GM18951 (cell line): ENCODE measurements at regions not wholly inside any gene's neighbourhood (a gene's known extent, or its start where the extent isn't known, plus 50 kb on each side); places are given as distances from the start of the nearest gene placed in this dataset.

Experiments
- POLR2A ChIP-seq: IDR thresholded peaks from 4 replicates; pipeline ENCODE4 v1.6.1; 2011; ENCODE audit warnings: mild to moderate bottlenecking; ENCODE audit not compliant: insufficient read length, insufficient read depth; ENCODE audit errors: extremely low read depth
- in situ Hi-C: fragments of 300-500 bp; cut with MboI; formaldehyde crosslinking; loops from one replicate; pipeline ENCODE4 v1.12.0; 2022; ENCODE audit warnings: low sequenced_read_pairs, mixed read lengths, inconsistent platforms; ENCODE audit not compliant: unreplicated experiment

- in situ Hi-C loops, result no loop called here
These were observed 457.9 kb downstream of the RIT2 start for GRCh38 chr18:42657551-42657950.

DNA sequence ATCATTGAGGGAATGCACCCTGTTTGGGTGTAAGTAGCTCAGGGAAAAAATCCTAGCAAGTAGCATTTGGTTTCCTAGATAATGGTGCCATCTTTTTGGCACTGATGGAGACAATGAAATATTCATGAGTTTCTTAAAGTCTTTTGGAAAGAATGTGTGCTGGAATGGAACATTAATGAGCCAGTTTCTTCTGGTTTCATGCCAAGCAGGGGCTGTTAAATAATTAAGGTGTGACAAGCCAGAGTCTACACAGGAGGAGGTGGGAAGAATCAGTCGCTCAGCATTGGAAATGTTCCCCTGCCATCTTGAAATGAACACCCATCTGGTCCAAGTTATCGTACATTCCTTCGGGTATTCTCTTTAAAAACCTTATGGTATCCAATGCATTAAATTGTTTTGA is 457.3 kb downstream of the RIT2 start:
- in situ Hi-C loops, result no loop called here
- TF ChIP-seq POLR2A, result no peak

More at GRCh38 chr18:42657551-42657950, 457.9 kb downstream of the RIT2 start:
- TF ChIP-seq POLR2A, result no peak

- no peak for TF ChIP-seq POLR2A
- in situ Hi-C loops, result no loop called here
These were observed 456.3 kb downstream of the RIT2 start for GRCh38 chr18:42659187-42659586.

GRCh38 chr18:42670860-42671259 is 444.6 kb downstream of the RIT2 start:
- in situ Hi-C loops, result no loop called here
- no peak for TF ChIP-seq POLR2A

DNA sequence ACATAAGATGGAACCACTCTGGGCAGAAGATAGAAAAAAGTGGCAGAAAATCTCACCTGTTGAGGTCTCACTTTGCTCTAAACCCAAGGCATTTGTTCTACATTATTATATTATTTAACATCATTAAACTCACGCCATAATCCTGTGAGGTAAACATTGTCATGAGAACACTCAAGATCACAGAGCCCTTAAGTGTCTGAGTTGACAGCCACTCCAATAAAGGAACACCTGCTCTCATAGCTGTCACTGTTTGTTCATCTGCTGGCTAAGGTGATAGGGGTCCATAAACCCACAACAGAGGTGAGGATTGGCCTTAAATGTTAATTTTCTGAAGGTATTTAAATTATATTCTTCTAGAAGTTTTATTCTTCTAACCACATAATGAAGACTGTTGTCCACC is 439.7 kb downstream of the RIT2 start:
- no peak for TF ChIP-seq POLR2A
- in situ Hi-C loops, result no loop called here

- in situ Hi-C loops, result no loop called here
- TF ChIP-seq POLR2A, result no peak
These were observed 432.4 kb downstream of the RIT2 start for GRCh38 chr18:42683094-42683493.

DNA sequence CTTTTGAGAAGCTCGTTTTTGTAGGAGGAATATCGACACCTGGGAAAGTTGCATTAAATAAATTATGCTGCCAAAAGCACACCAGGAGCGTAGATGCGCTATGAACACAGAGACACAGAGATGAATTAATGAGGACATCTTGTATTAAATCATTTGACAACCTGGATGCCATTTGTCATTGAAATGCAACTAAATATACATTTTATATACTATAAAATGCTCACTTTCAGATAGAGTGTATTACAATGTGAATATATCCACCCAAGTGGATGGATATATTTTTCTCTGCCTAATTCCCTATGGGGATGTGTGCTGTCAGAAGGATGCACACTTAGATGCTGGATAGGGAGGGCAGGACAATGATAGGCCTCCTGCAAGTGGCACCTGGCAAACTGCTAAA is 426.2 kb downstream of the RIT2 start:
- in situ Hi-C loops, result no loop called here
- no peak for TF ChIP-seq POLR2A
